ENCODE measurements at regions not wholly inside any gene's neighbourhood (a gene's known extent, or its start where the extent isn't known, plus 50 kb on each side); places are given as distances from the start of the nearest gene placed in this dataset.

- TF ChIP-seq, protein P1, sequence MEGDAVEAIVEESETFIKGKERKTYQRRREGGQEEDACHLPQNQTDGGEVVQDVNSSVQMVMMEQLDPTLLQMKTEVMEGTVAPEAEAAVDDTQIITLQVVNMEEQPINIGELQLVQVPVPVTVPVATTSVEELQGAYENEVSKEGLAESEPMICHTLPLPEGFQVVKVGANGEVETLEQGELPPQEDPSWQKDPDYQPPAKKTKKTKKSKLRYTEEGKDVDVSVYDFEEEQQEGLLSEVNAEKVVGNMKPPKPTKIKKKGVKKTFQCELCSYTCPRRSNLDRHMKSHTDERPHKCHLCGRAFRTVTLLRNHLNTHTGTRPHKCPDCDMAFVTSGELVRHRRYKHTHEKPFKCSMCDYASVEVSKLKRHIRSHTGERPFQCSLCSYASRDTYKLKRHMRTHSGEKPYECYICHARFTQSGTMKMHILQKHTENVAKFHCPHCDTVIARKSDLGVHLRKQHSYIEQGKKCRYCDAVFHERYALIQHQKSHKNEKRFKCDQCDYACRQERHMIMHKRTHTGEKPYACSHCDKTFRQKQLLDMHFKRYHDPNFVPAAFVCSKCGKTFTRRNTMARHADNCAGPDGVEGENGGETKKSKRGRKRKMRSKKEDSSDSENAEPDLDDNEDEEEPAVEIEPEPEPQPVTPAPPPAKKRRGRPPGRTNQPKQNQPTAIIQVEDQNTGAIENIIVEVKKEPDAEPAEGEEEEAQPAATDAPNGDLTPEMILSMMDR (conservative IDR thresholded peaks at IDR 0.05; ENCODE audit: low read length): no peak
- no peak for TF ChIP-seq EZH2phosphoT487 (IDR thresholded peaks at IDR 0.05; ENCODE audit: borderline replicate concordance, low read depth, low read length)
Measured at GRCh38 chr16:86856946-86857586, 278.7 kb downstream of the FOXL1 start.

All from OCI-LY7 (cell line).